ENCODE measurements at regions not wholly inside any gene's neighbourhood (a gene's known extent, or its start where the extent isn't known, plus 50 kb on each side); places are given as distances from the start of the nearest gene placed in this dataset.

GRCh38 chr9:87310827-87311523 lies 186.7 kb upstream of the DAPK1 start:
- intact Hi-C loops (cut with DNase I), result no loop called here
- DNase-seq (ENCODE audit: extremely low spot score in 2 of 2), result no peak
- no peaks in the 10 kb centered on the region for H3K27me3 ChIP-seq
- no peak overlapping the region for H3K27ac ChIP-seq
- H3K4me1 ChIP-seq, result no peaks in the 10 kb centered on the region
- TF ChIP-seq POLR2A (IDR thresholded peaks at IDR 0.05), result no peak
- H3K9me3 ChIP-seq, result no peaks in the 10 kb centered on the region
- no peaks in the 10 kb centered on the region for H3K36me3 ChIP-seq
- H3K4me3 ChIP-seq, result no peak overlapping the region

GRCh38 chr9:87319656-87320055 lies 178.0 kb upstream of the DAPK1 start:
- intact Hi-C loops (cut with DNase I), result loop anchor here (5.0 to 10.0 kb wide), 3 partner anchors 375 to 885 kb away; partner anchors contain the start of gene GAS1
- TF ChIP-seq CTCF (IDR thresholded peaks at IDR 0.05) (no peak), POLR2A (IDR thresholded peaks at IDR 0.05) (no peak), POLR2AphosphoS5 (IDR thresholded peaks at IDR 0.05; ENCODE audit: insufficient read depth in 1 of 2, low read depth in 1 of 2) (no peak)
- H3K4me1 ChIP-seq, result no peaks in the 10 kb centered on the region
- no peaks in the 10 kb centered on the region for H3K9me3 ChIP-seq
- H3K4me3 ChIP-seq, result no peak overlapping the region
- no peaks in the 10 kb centered on the region for H3K27me3 ChIP-seq
- no peak for DNase-seq (ENCODE audit: extremely low spot score in 2 of 2)
- H3K36me3 ChIP-seq, result no peaks in the 10 kb centered on the region
- no peak overlapping the region for H3K27ac ChIP-seq

- no peak overlapping the region for H3K27ac ChIP-seq
- H3K36me3 ChIP-seq, result no peaks in the 10 kb centered on the region
- intact Hi-C loops (cut with DNase I), result loop anchor here (5.0 to 10.0 kb wide), 3 partner anchors 376 to 886 kb away; partner anchors contain the start of gene GAS1
- no peaks in the 10 kb centered on the region for H3K4me1 ChIP-seq
- DNase-seq (ENCODE audit: extremely low spot score in 2 of 2), result no peak
- TF ChIP-seq POLR2A (IDR thresholded peaks at IDR 0.05) (no peak), CTCF (IDR thresholded peaks at IDR 0.05) (no peak), POLR2AphosphoS5 (IDR thresholded peaks at IDR 0.05; ENCODE audit: insufficient read depth in 1 of 2, low read depth in 1 of 2) (no peak)
- H3K27me3 ChIP-seq, result no peaks in the 10 kb centered on the region
- no peak overlapping the region for H3K4me3 ChIP-seq
- no peaks in the 10 kb centered on the region for H3K9me3 ChIP-seq
Observed at GRCh38 chr9:87320146-87320884, 177.4 kb upstream of the DAPK1 start.

- TF ChIP-seq POLR2AphosphoS5 (IDR thresholded peaks at IDR 0.05; ENCODE audit: insufficient read depth in 1 of 2, low read depth in 1 of 2) (no peak), POLR2A (IDR thresholded peaks at IDR 0.05) (no peak), CTCF (IDR thresholded peaks at IDR 0.05) (no peak)
- H3K27me3 ChIP-seq, result no peaks in the 10 kb centered on the region
- no peaks in the 10 kb centered on the region for H3K36me3 ChIP-seq
- intact Hi-C loops (cut with DNase I), result loop anchor here (5.0 to 10.0 kb wide), 3 partner anchors 378 to 888 kb away; partner anchors contain the start of gene GAS1
- H3K4me3 ChIP-seq, result no peak overlapping the region
- no peaks in the 10 kb centered on the region for H3K4me1 ChIP-seq
- H3K27ac ChIP-seq, result no peak overlapping the region
- no peaks in the 10 kb centered on the region for H3K9me3 ChIP-seq
- no peak for DNase-seq (ENCODE audit: extremely low spot score in 2 of 2)
Observed at GRCh38 chr9:87322840-87323635, 174.6 kb upstream of the DAPK1 start.

- no peak overlapping the region for H3K27ac ChIP-seq
- intact Hi-C loops (cut with DNase I), result loop anchor here (5.0 to 10.0 kb wide), 3 partner anchors 379 to 889 kb away; partner anchors contain the start of gene GAS1
- no peaks in the 10 kb centered on the region for H3K4me1 ChIP-seq
- H3K9me3 ChIP-seq, result no peaks in the 10 kb centered on the region
- DNase-seq (ENCODE audit: extremely low spot score in 2 of 2), result no peak
- no peaks in the 10 kb centered on the region for H3K27me3 ChIP-seq
- H3K36me3 ChIP-seq, result no peaks in the 10 kb centered on the region
- TF ChIP-seq POLR2A (IDR thresholded peaks at IDR 0.05) (no peak), CTCF (IDR thresholded peaks at IDR 0.05) (no peak), POLR2AphosphoS5 (IDR thresholded peaks at IDR 0.05; ENCODE audit: insufficient read depth in 1 of 2, low read depth in 1 of 2) (no peak)
- H3K4me3 ChIP-seq, result no peak overlapping the region
Observed at GRCh38 chr9:87323928-87324327, 173.7 kb upstream of the DAPK1 start.

Measured in vagina (tissue), 2 donors.